Gastrocnemius medialis (tissue), 4 donors: ENCODE measurements at regions not wholly inside any gene's neighbourhood (a gene's known extent, or its start where the extent isn't known, plus 50 kb on each side); places are given as distances from the start of the nearest gene placed in this dataset.

Experiments used
- POLR2A ChIP-seq, 2 donors: fragments of 450-650 bp; IDR thresholded peaks; one replicate each; pipeline ENCODE4 v1.6.1; 2017; ENCODE audit warnings: antibody characterized with exemption in 2 of 2, mild to moderate bottlenecking in 2 of 2, moderate library complexity in 2 of 2
- TF ChIP-seq, protein P1 (sequence below), 5 experiments: fragments of 450-650 bp in 3 of 5; fragments of 200-600 bp in 2 of 5; sonication (generic) in 2 of 5; IDR thresholded peaks in 4 of 5; conservative IDR thresholded peaks in 1 of 5; 1 replicate in 4 of 5; 2 replicates in 1 of 5; pipeline ENCODE4 v1.5.1; 2016 to 2019; ENCODE audit warnings: antibody characterized with exemption in 5 of 5, mild to moderate bottlenecking in 3 of 5, moderate library complexity in 3 of 5

DNA sequence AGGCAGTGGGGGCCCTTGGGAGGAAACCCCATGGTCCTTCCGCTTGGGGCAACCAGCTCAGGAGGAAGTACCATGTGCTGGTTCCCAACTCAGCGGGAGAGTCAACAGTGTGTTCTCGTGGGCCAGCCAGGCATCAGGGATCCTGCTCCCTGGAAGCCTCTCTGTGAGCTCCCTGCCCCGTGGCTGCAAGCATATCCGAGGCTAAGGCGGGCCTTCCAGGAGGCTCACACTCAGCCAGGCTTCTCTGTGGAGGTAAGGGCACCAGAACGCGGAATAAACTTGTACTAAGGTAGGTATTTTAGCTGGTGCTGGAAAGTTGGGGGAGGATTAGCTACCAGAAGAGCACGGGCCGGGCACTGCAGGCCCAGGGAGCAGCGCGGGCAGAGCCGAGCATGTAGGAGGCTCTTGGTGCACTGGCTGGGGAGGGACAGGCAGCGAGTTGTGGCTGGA lies 74.7 kb upstream of the POU3F1 start:
- TF ChIP-seq POLR2A (IDR thresholded peaks at IDR 0.05) = no peak
- TF ChIP-seq, protein P1, sequence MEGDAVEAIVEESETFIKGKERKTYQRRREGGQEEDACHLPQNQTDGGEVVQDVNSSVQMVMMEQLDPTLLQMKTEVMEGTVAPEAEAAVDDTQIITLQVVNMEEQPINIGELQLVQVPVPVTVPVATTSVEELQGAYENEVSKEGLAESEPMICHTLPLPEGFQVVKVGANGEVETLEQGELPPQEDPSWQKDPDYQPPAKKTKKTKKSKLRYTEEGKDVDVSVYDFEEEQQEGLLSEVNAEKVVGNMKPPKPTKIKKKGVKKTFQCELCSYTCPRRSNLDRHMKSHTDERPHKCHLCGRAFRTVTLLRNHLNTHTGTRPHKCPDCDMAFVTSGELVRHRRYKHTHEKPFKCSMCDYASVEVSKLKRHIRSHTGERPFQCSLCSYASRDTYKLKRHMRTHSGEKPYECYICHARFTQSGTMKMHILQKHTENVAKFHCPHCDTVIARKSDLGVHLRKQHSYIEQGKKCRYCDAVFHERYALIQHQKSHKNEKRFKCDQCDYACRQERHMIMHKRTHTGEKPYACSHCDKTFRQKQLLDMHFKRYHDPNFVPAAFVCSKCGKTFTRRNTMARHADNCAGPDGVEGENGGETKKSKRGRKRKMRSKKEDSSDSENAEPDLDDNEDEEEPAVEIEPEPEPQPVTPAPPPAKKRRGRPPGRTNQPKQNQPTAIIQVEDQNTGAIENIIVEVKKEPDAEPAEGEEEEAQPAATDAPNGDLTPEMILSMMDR (IDR thresholded peaks at IDR 0.05 in 4 of 5, conservative IDR thresholded peaks at IDR 0.05 in 1 of 5) = no peak
